ENCODE measurements at regions not wholly inside any gene's neighbourhood (a gene's known extent, or its start where the extent isn't known, plus 50 kb on each side); places are given as distances from the start of the nearest gene placed in this dataset.

DNA sequence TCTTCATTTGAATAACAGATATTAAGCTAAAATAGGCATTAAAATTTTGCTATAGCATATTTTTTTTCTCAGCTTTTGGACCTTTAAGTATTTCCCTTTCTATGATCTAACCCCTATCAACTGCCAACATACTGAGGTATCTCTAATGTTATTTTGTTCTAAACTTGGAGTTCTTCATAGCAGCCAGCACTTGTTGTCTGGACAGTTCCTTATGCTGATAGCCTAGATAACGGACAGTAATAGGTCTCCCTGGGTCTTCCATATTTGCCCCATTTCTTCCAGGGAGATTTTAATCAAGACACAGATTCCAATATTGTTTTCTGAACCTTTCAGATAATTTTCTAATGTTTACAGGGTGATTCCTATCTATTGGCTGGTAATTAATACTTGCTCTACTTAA, 475.8 kb upstream of the MAP2 start:
- TF ChIP-seq, protein P1, sequence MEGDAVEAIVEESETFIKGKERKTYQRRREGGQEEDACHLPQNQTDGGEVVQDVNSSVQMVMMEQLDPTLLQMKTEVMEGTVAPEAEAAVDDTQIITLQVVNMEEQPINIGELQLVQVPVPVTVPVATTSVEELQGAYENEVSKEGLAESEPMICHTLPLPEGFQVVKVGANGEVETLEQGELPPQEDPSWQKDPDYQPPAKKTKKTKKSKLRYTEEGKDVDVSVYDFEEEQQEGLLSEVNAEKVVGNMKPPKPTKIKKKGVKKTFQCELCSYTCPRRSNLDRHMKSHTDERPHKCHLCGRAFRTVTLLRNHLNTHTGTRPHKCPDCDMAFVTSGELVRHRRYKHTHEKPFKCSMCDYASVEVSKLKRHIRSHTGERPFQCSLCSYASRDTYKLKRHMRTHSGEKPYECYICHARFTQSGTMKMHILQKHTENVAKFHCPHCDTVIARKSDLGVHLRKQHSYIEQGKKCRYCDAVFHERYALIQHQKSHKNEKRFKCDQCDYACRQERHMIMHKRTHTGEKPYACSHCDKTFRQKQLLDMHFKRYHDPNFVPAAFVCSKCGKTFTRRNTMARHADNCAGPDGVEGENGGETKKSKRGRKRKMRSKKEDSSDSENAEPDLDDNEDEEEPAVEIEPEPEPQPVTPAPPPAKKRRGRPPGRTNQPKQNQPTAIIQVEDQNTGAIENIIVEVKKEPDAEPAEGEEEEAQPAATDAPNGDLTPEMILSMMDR (IDR thresholded peaks at IDR 0.05) = no peak
- no peak for TF ChIP-seq TCF7L2 (IDR thresholded peaks at IDR 0.05; ENCODE audit: low read depth, low read length)
- TF ChIP-seq POLR2AphosphoS5 (IDR thresholded peaks at IDR 0.05; ENCODE audit: low read depth, low read length) = no peak
